NT2/D1 (cell line): ENCODE measurements at regions not wholly inside any gene's neighbourhood (a gene's known extent, or its start where the extent isn't known, plus 50 kb on each side); places are given as distances from the start of the nearest gene placed in this dataset.
"Not testable (repeated sequence)": the region's sequence is repeated elsewhere in the genome, so short reads cannot be mapped to it uniquely, and the experiment has no call there.

ENCODE experiments used
- DNase-seq: peaks from one replicate; pipeline ENCODE4 v3.0.0-alpha.2; 2011; ENCODE audit warnings: low read depth, low spot score
- H3K27me3 ChIP-seq: 2 replicates; pipeline ENCODE4 v1.6.0; 2011; ENCODE audit warnings: mild to moderate bottlenecking; ENCODE audit not compliant: insufficient read length, insufficient read depth
- H3K36me3 ChIP-seq: 2 replicates; pipeline ENCODE4 v1.6.1; 2011; ENCODE audit warnings: mild to moderate bottlenecking, low read length, mixed read lengths; ENCODE audit not compliant: insufficient read depth, insufficient read length
- H3K4me1 ChIP-seq: 2 replicates; pipeline ENCODE4 v1.5.1; 2011; ENCODE audit not compliant: insufficient read depth, insufficient read length
- H3K4me3 ChIP-seq: 2 replicates; pipeline ENCODE4 v1.5.1; 2011; ENCODE audit warnings: low read depth; ENCODE audit not compliant: insufficient read length
- H3K9ac ChIP-seq: 2 replicates; pipeline ENCODE4 v1.6.0; 2011; ENCODE audit warnings: low read depth; ENCODE audit not compliant: insufficient read length
- H3K9me3 ChIP-seq: 2 replicates; pipeline ENCODE4 v1.5.1; 2011; ENCODE audit warnings: mild to moderate bottlenecking, low read length; ENCODE audit not compliant: insufficient read depth
- SUZ12 ChIP-seq: IDR thresholded peaks from 2 replicates; pipeline ENCODE4 v1.6.1; 2011; ENCODE audit not compliant: insufficient read length, insufficient read depth; ENCODE audit errors: extremely low read depth
- YY1 ChIP-seq: IDR thresholded peaks from 2 replicates; pipeline ENCODE4 v1.6.1; 2011; ENCODE audit not compliant: insufficient read length, insufficient read depth
- ZNF274 ChIP-seq: IDR thresholded peaks from 2 replicates; pipeline ENCODE4 v1.6.1; 2011; ENCODE audit warnings: mild to moderate bottlenecking, low read depth, low read length

GRCh38 chr1:187848321-187848720 is 1019.6 kb downstream of the PLA2G4A start:
- H3K9me3 ChIP-seq: 0 out of 2 replicates have a peak, but pooled peaks cover 5% of the 10 kb centered on the region
- H3K27me3 ChIP-seq: no peaks in the 10 kb centered on the region
- no peak for TF ChIP-seq SUZ12
- TF ChIP-seq YY1: no peak
- TF ChIP-seq ZNF274: no peak
- no peak overlapping the region for H3K9ac ChIP-seq
- no peak overlapping the region for H3K4me3 ChIP-seq
- no peak for DNase-seq
- H3K4me1 ChIP-seq: no peaks in the 10 kb centered on the region
- no peaks in the 10 kb centered on the region for H3K36me3 ChIP-seq

- not testable (repeated sequence) for H3K4me3 ChIP-seq
Measured at GRCh38 chr1:187850146-187850545, 1021.4 kb downstream of the PLA2G4A start.

GRCh38 chr1:187853505-187853904 is 1024.8 kb downstream of the PLA2G4A start:
- TF ChIP-seq SUZ12 (no peak), YY1 (no peak), ZNF274 (no peak)
- no peaks in the 10 kb centered on the region for H3K27me3 ChIP-seq
- H3K4me3 ChIP-seq: no peak overlapping the region
- no peak for DNase-seq
- H3K4me1 ChIP-seq: no peaks in the 10 kb centered on the region
- no peaks in the 10 kb centered on the region for H3K9me3 ChIP-seq
- no peak overlapping the region for H3K9ac ChIP-seq
- H3K36me3 ChIP-seq: no peaks in the 10 kb centered on the region

More at GRCh38 chr1:187850146-187850545, 1021.4 kb downstream of the PLA2G4A start:
- not testable (repeated sequence) for H3K27me3 ChIP-seq, H3K36me3 ChIP-seq, H3K9ac ChIP-seq, DNase-seq, H3K4me1 ChIP-seq, H3K9me3 ChIP-seq

- H3K4me1 ChIP-seq: no peaks in the 10 kb centered on the region
- H3K36me3 ChIP-seq: no peaks in the 10 kb centered on the region
- TF ChIP-seq YY1 (no peak), ZNF274 (no peak), SUZ12 (no peak)
- DNase-seq: no peak
- no peak overlapping the region for H3K9ac ChIP-seq
- H3K9me3 ChIP-seq: no peaks in the 10 kb centered on the region
- H3K27me3 ChIP-seq: no peaks in the 10 kb centered on the region
- H3K4me3 ChIP-seq: no peak overlapping the region
Measured at GRCh38 chr1:187854457-187854856, 1025.7 kb downstream of the PLA2G4A start.

- no peak for DNase-seq
- no peak for TF ChIP-seq ZNF274
- TF ChIP-seq SUZ12: no peak
- no peak for TF ChIP-seq YY1
- H3K27me3 ChIP-seq: no peaks in the 10 kb centered on the region
Measured at GRCh38 chr1:187862506-187862905, 1033.8 kb downstream of the PLA2G4A start.

GRCh38 chr1:187870552-187870951 is 1041.8 kb downstream of the PLA2G4A start:
- Histone ChIP-seq H3K4me1 (no peaks in the 10 kb centered on the region), H3K9me3 (no peaks in the 10 kb centered on the region), H3K4me3 (no peak overlapping the region), H3K9ac (no peak overlapping the region), H3K36me3 (no peaks in the 10 kb centered on the region), H3K27me3 (no peaks in the 10 kb centered on the region)
- TF ChIP-seq SUZ12: no peak
- TF ChIP-seq ZNF274: no peak
- TF ChIP-seq YY1: no peak
- no peak for DNase-seq

More at GRCh38 chr1:187862506-187862905, 1033.8 kb downstream of the PLA2G4A start:
- Histone ChIP-seq H3K4me3 (no peak overlapping the region), H3K9ac (no peak overlapping the region), H3K36me3 (no peaks in the 10 kb centered on the region), H3K4me1 (no peaks in the 10 kb centered on the region), H3K9me3 (no peaks in the 10 kb centered on the region)

GRCh38 chr1:187871177-187871845 is 1042.6 kb downstream of the PLA2G4A start:
- DNase-seq: no peak
- no peaks in the 10 kb centered on the region for H3K9me3 ChIP-seq
- no peaks in the 10 kb centered on the region for H3K27me3 ChIP-seq
- H3K9ac ChIP-seq: no peak overlapping the region
- TF ChIP-seq SUZ12 (no peak), ZNF274 (no peak), YY1 (no peak)
- H3K36me3 ChIP-seq: no peaks in the 10 kb centered on the region
- H3K4me1 ChIP-seq: no peaks in the 10 kb centered on the region
- no peak overlapping the region for H3K4me3 ChIP-seq
